ENCODE measurements at regions not wholly inside any gene's neighbourhood (a gene's known extent, or its start where the extent isn't known, plus 50 kb on each side); places are given as distances from the start of the nearest gene placed in this dataset.

GRCh38 chr2:16161768-16162490, 221.6 kb downstream of the MYCN start:
- no peak for DNase-seq

- no peak for DNase-seq
These were observed 220.8 kb downstream of the MYCN start for GRCh38 chr2:16161085-16161565.

GRCh38 chr2:16160281-16161084, 220.1 kb downstream of the MYCN start:
- DNase-seq, result no peak

- DNase-seq, result no peak
These were observed 216.1 kb downstream of the MYCN start for GRCh38 chr2:16156411-16156810.

GRCh38 chr2:16155766-16156165, 215.4 kb downstream of the MYCN start:
- no peak for DNase-seq

GRCh38 chr2:16155366-16155765, 215.0 kb downstream of the MYCN start:
- no peak for DNase-seq

GRCh38 chr2:16154501-16155280, 214.3 kb downstream of the MYCN start:
- no peak for DNase-seq

GRCh38 chr2:16154061-16154460, 213.7 kb downstream of the MYCN start:
- DNase-seq, result no peak

GRCh38 chr2:16153754-16154035, 213.3 kb downstream of the MYCN start:
- DNase-seq, result no peak

GRCh38 chr2:16152928-16153753, 212.8 kb downstream of the MYCN start:
- DNase-seq, result no peak

- no peak for DNase-seq
These were observed 211.9 kb downstream of the MYCN start for GRCh38 chr2:16152071-16152927.

GRCh38 chr2:16151651-16152050, 211.3 kb downstream of the MYCN start:
- no peak for DNase-seq

GRCh38 chr2:16151281-16151570, 210.9 kb downstream of the MYCN start:
- DNase-seq, result no peak

- DNase-seq, result no peak
These were observed 210.3 kb downstream of the MYCN start for GRCh38 chr2:16150456-16151280.

GRCh38 chr2:16149349-16150243, 209.2 kb downstream of the MYCN start:
- DNase-seq, result no peak

- no peak for DNase-seq
These were observed 208.4 kb downstream of the MYCN start for GRCh38 chr2:16148632-16149348.

GRCh38 chr2:16142383-16143361, 202.3 kb downstream of the MYCN start:
- no peak for DNase-seq

- DNase-seq, result no peak
These were observed 201.2 kb downstream of the MYCN start for GRCh38 chr2:16141641-16141921.

Data from OCI-M1 (cell line).